ENCODE measurements at regions not wholly inside any gene's neighbourhood (a gene's known extent, or its start where the extent isn't known, plus 50 kb on each side); places are given as distances from the start of the nearest gene placed in this dataset.
"Not testable (repeated sequence)": the region's sequence is repeated elsewhere in the genome, so short reads cannot be mapped to it uniquely, and the experiment has no call there.

- Mint-ChIP-seq H3K36me3 (ENCODE audit: low read depth) (no peaks in the 10 kb centered on the region), H3K27me3 (peaks cover 11% of the 10 kb centered on the region), H3K4me3 (no peak overlapping the region), H3K4me1 (ENCODE audit: low read depth) (no peaks in the 10 kb centered on the region), H3K27ac (no peak overlapping the region), H3K9me3 (no peaks in the 10 kb centered on the region)
Measured at GRCh38 chr3:81863756-81864155, 102.3 kb upstream of the GBE1 start.

- Mint-ChIP-seq H3K27me3 (peaks cover 11% of the 10 kb centered on the region), H3K9me3 (no peaks in the 10 kb centered on the region), H3K4me3 (no peak overlapping the region), H3K4me1 (ENCODE audit: low read depth) (no peaks in the 10 kb centered on the region), H3K27ac (no peak overlapping the region), H3K36me3 (ENCODE audit: low read depth) (no peaks in the 10 kb centered on the region)
Measured at GRCh38 chr3:81861593-81861992, 100.1 kb upstream of the GBE1 start.

GRCh38 chr3:81859524-81859923 lies 98.1 kb upstream of the GBE1 start:
- H3K4me3 Mint-ChIP-seq, result no peak overlapping the region
- peaks cover 8% of the 10 kb centered on the region for H3K27me3 Mint-ChIP-seq
- no peaks in the 10 kb centered on the region for H3K4me1 Mint-ChIP-seq (ENCODE audit: low read depth)
- H3K27ac Mint-ChIP-seq, result no peak overlapping the region
- H3K36me3 Mint-ChIP-seq (ENCODE audit: low read depth), result no peaks in the 10 kb centered on the region
- no peaks in the 10 kb centered on the region for H3K9me3 Mint-ChIP-seq

GRCh38 chr3:81853431-81853830 lies 92.0 kb upstream of the GBE1 start:
- Mint-ChIP-seq H3K27ac (no peak overlapping the region), H3K9me3 (no peaks in the 10 kb centered on the region), H3K4me1 (ENCODE audit: low read depth) (no peaks in the 10 kb centered on the region), H3K4me3 (no peak overlapping the region), H3K27me3 (no peaks in the 10 kb centered on the region), H3K36me3 (ENCODE audit: low read depth) (no peaks in the 10 kb centered on the region)

GRCh38 chr3:81851176-81851575 lies 89.7 kb upstream of the GBE1 start:
- Mint-ChIP-seq H3K36me3 (ENCODE audit: low read depth) (no peaks in the 10 kb centered on the region), H3K27ac (no peak overlapping the region), H3K4me1 (ENCODE audit: low read depth) (no peaks in the 10 kb centered on the region), H3K9me3 (no peaks in the 10 kb centered on the region), H3K27me3 (no peaks in the 10 kb centered on the region), H3K4me3 (no peak overlapping the region)

GRCh38 chr3:81846988-81847387 lies 85.5 kb upstream of the GBE1 start:
- Mint-ChIP-seq H3K4me1 (ENCODE audit: low read depth) (no peaks in the 10 kb centered on the region), H3K36me3 (ENCODE audit: low read depth) (no peaks in the 10 kb centered on the region), H3K27me3 (no peaks in the 10 kb centered on the region), H3K9me3 (no peaks in the 10 kb centered on the region), H3K4me3 (no peak overlapping the region), H3K27ac (no peak overlapping the region)

GRCh38 chr3:81841540-81841939 lies 80.1 kb upstream of the GBE1 start:
- Mint-ChIP-seq H3K27me3 (peaks cover 4% of the 10 kb centered on the region), H3K4me3 (no peak overlapping the region), H3K9me3 (no peaks in the 10 kb centered on the region), H3K4me1 (ENCODE audit: low read depth) (no peaks in the 10 kb centered on the region), H3K27ac (no peak overlapping the region), H3K36me3 (ENCODE audit: low read depth) (no peaks in the 10 kb centered on the region)

GRCh38 chr3:81839504-81840094 lies 78.2 kb upstream of the GBE1 start:
- Mint-ChIP-seq H3K9me3 (no peaks in the 10 kb centered on the region), H3K4me3 (no peak overlapping the region), H3K4me1 (ENCODE audit: low read depth) (no peaks in the 10 kb centered on the region), H3K36me3 (ENCODE audit: low read depth) (no peaks in the 10 kb centered on the region), H3K27ac (no peak overlapping the region), H3K27me3 (peaks cover 4% of the 10 kb centered on the region)

- Mint-ChIP-seq H3K36me3 (ENCODE audit: low read depth) (no peaks in the 10 kb centered on the region), H3K9me3 (no peaks in the 10 kb centered on the region), H3K27me3 (peaks cover 4% of the 10 kb centered on the region), H3K4me1 (ENCODE audit: low read depth) (no peaks in the 10 kb centered on the region), H3K4me3 (no peak overlapping the region), H3K27ac (no peak overlapping the region)
Measured at GRCh38 chr3:81838457-81838856, 77.0 kb upstream of the GBE1 start.

GRCh38 chr3:81837071-81837593 lies 75.7 kb upstream of the GBE1 start:
- no peak overlapping the region for H3K4me3 Mint-ChIP-seq
- peaks cover 4% of the 10 kb centered on the region for H3K27me3 Mint-ChIP-seq
- H3K36me3 Mint-ChIP-seq (ENCODE audit: low read depth), result no peaks in the 10 kb centered on the region
- no peak overlapping the region for H3K27ac Mint-ChIP-seq
- H3K4me1 Mint-ChIP-seq (ENCODE audit: low read depth), result no peaks in the 10 kb centered on the region
- no peaks in the 10 kb centered on the region for H3K9me3 Mint-ChIP-seq

GRCh38 chr3:81829937-81830336 lies 68.5 kb upstream of the GBE1 start:
- Mint-ChIP-seq H3K27ac (no peak overlapping the region), H3K27me3 (peaks cover 4% of the 10 kb centered on the region), H3K4me3 (no peak overlapping the region), H3K4me1 (ENCODE audit: low read depth) (no peaks in the 10 kb centered on the region), H3K9me3 (no peaks in the 10 kb centered on the region), H3K36me3 (ENCODE audit: low read depth) (no peaks in the 10 kb centered on the region)

- H3K27me3 Mint-ChIP-seq, H3K27ac Mint-ChIP-seq: not testable (repeated sequence)
Measured at GRCh38 chr3:81829272-81829671, 67.8 kb upstream of the GBE1 start.

GRCh38 chr3:81823882-81824395 lies 62.5 kb upstream of the GBE1 start:
- Mint-ChIP-seq H3K27me3 (peaks cover 5% of the 10 kb centered on the region), H3K9me3 (peaks cover 6% of the 10 kb centered on the region), H3K4me3 (no peak overlapping the region), H3K36me3 (ENCODE audit: low read depth) (no peaks in the 10 kb centered on the region), H3K27ac (no peak overlapping the region), H3K4me1 (ENCODE audit: low read depth) (peaks cover 3% of the 10 kb centered on the region)

More at GRCh38 chr3:81829272-81829671, 67.8 kb upstream of the GBE1 start:
- H3K4me1 Mint-ChIP-seq (ENCODE audit: low read depth); H3K36me3 Mint-ChIP-seq (ENCODE audit: low read depth); H3K9me3 Mint-ChIP-seq; H3K4me3 Mint-ChIP-seq: not testable (repeated sequence)

- no peak overlapping the region for H3K27ac Mint-ChIP-seq
- H3K27me3 Mint-ChIP-seq, result peaks cover 10% of the 10 kb centered on the region
- H3K4me3 Mint-ChIP-seq, result no peak overlapping the region
- peaks cover 6% of the 10 kb centered on the region for H3K9me3 Mint-ChIP-seq
- H3K4me1 Mint-ChIP-seq (ENCODE audit: low read depth), result peaks cover 3% of the 10 kb centered on the region
- H3K36me3 Mint-ChIP-seq (ENCODE audit: low read depth), result no peaks in the 10 kb centered on the region
Measured at GRCh38 chr3:81823086-81823485, 61.6 kb upstream of the GBE1 start.

GRCh38 chr3:81816473-81817250 lies 55.2 kb upstream of the GBE1 start:
- Mint-ChIP-seq H3K9me3 (peaks cover 6% of the 10 kb centered on the region), H3K27me3 (peaks cover 6% of the 10 kb centered on the region), H3K4me3 (no peak overlapping the region), H3K36me3 (ENCODE audit: low read depth) (no peaks in the 10 kb centered on the region), H3K27ac (peak overlapping the region; percentile 49), H3K4me1 (ENCODE audit: low read depth) (peaks cover 11% of the 10 kb centered on the region)

All from stimulated activated naive CD8-positive, alpha-beta T cell treated with anti-CD3 and anti-CD28 coated beads, Interleukin-15, Interleukin-2, amounts not matched to agents 100 ng/mL and 50 ng/mL, for 24 hours (primary cell).